Cerebellar cortex (tissue), 1 donor: ENCODE measurements at regions not wholly inside any gene's neighbourhood (a gene's known extent, or its start where the extent isn't known, plus 50 kb on each side); places are given as distances from the start of the nearest gene placed in this dataset.

Source experiments
- DNase-seq: peaks from one replicate; pipeline ENCODE4 v3.0.0-alpha.2; 2015; ENCODE audit warnings: low spot score

DNA sequence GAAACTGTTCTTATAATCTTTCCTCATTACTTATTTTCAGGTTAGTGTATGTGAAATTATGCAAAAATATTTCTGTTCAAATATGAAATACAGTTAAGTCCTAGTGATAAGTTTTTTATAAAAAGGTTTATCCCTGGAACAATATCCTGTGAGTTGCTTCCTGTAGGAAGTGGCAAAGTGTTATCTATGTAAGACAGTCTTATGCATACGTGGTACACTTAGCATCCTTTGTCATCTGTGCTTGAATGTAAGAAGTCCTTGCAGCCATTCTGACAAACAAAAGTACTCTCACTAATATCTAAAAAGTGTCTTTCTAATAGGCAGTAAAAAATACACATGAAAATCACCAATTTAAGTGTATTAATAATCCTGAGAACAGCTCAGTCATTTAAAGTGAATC is 372.5 kb upstream of the BCHE start:
- no peak for DNase-seq

DNA sequence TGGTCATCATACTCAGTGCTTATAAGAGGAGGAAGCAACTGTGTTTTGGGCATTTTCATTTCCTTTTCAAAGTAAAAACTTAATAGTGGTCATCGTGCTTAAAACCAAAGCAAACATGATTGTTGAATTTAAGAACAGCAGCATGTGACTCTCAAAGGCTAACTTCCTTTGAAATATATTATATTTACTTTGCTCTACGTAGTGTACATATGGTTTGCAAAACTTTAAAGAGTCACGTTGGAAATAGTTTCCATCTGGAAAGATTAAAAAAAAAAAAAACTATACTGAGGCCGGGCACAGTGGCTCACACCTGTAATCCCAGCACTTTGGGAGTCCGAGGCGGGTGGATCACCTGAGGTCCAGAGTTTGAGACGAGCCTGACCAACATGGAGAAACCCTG is 367.9 kb upstream of the BCHE start:
- DNase-seq = no peak

DNA sequence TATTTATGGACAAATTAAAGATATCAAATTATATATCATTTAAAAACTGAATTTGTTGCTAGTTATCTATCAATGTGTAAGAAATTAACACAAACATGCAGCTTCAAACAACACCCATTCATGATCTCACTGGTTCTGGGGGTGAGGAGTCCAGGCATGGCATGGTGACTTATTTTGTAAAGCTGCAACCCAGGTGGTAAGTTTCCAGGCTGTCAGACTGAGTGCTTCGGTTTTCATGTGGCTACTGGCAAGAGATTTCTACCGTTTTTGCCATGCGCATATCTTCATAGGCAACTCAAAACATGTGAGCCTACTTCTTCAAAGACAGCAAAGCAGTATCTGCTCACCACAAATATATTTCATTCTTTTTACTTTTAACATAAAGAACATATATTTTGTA is 364.3 kb upstream of the BCHE start:
- no peak for DNase-seq

DNA sequence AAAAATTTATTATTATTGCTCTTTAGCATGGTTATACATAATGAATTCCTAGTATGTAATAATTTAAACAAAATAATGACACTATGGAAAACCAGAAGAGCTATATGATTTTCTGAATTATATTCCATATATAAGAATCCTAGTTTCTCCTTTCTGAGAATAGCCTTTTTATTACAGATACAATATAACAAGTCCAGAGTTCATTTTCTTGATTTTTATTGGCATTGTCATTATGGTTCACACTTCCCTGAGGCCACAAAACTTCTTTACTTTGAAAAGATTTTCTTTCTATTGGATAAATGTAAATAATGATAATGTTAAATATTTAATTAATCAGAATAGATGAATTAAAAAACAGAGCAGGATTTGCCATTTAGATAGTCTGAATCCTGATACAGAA is 362.3 kb upstream of the BCHE start:
- DNase-seq = no peak

DNA sequence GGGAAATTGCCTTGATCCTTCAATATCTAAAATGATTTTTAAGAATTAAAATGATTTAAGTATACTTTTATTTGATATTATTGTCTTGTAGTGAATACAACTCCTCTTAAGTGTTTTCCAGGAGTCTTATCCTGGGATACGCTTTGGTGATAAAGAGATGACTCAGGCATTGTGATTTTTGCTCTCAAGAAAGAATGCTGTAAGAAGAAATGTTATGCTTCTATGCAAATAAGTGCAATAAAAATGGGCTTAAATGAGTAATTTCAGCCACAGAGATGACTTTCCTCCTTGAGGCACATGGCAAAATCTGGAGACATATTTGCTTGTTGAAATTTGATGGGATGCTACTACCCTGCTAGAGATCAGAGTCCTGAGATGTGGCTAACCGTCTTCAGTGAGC is 358.6 kb upstream of the BCHE start:
- DNase-seq = no peak

DNA sequence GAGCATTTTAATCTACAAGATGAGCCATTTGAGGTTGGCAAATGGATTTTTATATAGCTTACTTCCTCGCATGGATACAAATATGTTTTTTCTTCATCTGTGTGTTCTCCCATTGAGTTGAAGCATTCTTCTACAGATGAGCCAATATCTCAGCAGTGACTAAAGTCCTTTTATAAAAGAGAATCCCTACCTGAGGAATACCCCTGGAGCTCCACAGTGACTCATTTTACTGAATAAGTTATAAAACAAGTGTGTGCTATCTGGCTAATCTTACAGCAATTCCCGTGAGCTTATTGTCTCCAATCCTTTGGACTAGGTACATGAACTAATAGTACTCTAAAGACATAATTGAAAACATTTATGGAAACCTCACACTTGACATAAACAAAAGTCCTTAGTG is 354.2 kb upstream of the BCHE start:
- DNase-seq = no peak

DNA sequence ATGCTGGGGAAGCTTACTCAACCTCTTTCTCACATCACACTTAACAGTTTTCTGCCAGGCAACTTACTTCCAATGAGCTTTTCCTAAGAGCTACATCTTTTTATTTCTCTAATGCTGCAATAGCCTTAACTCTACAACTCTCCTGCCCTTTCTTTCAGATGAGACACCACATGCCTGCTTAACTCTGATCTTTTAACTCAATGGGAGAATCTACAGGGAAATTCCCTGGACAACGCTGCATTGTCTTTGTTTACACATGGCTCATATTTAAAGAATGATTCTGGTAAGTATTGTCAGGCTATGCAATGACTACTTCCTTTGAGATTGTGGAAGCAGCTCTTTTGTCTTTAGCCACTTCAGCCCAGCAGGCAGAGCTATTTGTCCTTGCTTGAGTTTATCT is 353.1 kb upstream of the BCHE start:
- no peak for DNase-seq

DNA sequence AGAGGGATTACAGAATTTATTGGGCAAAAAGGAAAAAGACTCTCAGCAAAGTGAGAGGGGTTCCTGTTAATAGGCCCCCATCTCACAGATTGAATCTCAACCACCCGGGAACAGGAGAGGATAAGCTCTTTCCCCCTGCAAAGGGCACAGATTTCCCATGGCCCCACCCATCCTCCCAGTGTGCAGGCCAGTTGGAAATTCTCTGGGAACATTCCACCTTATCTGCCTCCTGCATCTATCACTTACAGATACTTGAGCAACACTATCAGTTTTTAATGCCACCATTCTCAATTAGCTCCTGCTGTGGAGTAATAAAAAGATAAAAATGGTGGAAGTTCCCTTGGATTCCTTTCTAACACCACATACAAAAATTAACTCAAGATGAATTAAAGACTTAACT is 350.0 kb upstream of the BCHE start:
- no peak for DNase-seq

DNA sequence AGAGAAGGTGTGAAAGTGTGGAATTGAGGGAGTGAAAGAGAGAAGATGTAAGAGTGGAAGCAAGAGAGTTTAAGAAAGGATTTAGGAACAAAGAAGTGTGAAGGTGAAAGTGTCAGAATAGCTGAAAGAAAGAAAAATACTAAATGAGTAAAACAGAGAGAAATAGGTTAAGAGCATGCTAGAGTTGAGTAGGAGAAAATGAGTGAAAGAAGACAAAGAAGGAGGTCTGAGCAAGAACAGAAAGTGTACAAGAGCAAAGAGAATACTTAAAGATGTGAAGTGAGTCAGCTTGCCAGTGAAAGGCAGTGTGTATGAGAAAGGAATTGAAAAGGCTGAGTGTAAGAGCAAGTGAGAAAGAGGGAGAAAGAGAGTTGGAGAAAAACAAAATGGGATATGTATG is 348.8 kb upstream of the BCHE start:
- DNase-seq = no peak

DNA sequence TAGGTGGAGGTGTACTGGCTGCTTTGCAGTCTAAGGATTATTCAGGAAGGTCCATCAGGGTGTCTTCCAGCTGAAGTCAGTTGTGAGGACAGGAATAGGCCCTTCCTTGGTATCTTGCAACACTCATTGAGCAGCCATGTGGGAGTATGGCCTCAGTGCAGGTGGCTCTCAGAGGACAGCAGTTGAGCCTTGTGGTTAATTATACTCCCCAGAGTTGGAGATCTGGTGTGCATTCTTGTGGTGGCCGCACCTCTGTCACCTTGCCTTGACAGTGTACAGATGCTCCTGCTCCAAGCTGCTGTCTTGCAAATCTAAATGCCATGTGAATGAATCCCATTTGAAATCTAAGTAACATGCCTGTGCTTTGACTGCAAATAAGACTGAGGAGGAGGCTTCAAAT is 339.9 kb upstream of the BCHE start:
- DNase-seq = no peak

DNA sequence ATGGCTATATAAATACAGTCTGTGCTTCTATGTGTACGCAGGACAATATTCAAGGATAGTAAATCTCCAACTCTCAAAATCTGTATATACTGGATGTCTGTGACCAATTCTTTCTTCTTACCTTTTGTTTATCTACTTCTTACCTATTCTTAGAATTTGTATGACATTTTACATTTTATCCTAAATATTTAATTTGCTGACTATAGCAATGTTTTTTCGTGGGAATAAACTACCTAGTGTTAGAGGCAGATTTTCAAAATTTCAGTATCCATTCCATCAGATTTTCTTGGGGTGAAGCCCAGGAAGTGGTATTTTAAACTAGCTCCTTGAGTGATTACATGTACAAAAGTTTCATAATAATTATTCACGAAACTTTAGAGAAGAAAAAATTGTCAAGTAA is 334.5 kb upstream of the BCHE start:
- DNase-seq = no peak

DNA sequence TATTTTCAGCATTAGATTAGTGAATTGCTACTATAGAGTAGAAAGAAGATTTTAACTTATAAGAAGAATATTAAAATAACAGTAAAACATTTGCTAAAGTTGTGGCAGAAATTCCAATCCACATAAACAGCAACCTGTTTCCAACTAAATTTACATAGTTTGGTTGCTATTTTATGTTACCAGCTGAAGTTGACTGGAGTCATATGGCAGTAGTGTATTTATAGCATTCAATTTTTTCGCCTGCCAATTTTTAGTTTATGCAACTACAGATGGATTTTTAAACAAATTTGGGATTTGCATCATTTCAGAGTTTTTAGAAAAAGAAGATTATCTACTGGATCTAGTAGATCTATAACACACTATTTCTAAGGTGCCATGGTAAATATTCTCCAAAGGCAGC is 332.5 kb upstream of the BCHE start:
- DNase-seq = no peak

DNA sequence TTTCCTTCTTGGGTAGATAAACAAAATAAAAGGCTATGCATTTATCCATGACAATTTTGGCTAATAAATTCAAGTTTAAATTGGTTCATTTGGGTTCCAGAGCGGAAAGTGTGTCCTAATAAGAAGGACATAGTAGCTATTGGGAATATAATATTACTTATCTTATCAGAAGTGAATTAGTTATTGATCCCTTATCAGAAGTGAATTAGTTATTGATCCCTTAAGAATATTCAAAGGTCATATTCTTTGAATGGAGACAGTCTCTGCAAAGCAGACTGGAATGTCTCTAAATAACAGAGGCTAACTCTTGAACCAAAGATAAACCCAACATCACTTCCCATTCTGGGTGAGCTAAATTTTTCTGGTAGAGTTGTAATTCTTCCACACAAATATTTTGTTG is 290.7 kb upstream of the BCHE start:
- DNase-seq = no peak

DNA sequence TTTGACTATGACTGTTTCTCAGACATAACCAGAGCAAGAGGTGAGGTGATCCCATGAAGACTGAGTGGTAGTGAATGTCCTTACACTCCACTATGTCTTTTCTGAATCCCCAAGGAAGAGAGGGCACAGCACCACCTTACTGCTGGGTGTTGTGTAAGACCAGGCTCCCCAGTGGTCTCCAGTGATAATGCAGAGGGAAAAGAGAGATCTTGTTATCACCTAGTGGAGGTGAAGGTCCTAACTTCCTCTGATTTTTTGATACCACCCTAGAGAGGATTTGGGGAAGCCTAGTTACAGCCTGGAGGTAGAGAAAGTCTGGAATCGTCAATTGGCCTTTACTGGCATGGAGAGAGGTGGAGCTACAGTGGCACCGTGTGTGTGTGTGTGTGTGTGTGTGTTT is 288.0 kb upstream of the BCHE start:
- no peak for DNase-seq

DNA sequence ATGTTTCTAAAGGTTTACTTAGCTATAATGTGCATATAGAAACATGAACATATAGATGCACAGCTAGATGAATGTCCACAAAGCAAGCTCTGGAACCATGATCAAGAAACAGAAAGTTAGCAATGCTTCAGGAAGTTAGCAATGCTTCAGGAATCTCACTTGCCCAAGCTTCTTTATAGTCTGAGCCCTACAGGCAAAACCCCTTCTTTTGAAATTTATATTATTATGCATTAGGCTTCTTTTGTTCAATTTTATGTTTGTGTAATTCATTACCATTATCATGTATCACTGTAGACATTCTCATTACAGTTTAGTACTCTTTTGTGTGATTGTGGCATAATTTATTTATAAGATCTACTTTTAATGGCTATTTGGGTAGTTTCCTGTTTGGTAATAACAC is 286.4 kb upstream of the BCHE start:
- DNase-seq = no peak

DNA sequence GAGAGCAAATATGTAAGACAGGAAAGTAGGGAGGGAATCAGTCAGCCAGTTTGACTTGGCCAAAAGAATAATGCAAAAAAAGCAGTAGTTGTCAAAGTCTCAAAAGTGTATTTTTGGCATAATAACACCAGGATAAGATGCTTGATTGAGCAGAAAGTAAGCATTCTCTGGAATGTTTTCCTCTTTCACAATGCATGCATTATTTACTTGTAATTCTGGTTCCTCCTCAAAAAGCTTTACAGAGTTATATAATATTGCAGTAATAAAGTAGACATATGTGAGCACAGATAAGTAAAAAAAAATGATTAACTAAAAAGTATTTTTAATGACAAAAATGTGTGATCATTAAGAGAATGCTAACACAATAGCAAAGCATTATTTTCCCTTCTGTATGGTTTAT is 285.9 kb upstream of the BCHE start:
- no peak for DNase-seq

DNA sequence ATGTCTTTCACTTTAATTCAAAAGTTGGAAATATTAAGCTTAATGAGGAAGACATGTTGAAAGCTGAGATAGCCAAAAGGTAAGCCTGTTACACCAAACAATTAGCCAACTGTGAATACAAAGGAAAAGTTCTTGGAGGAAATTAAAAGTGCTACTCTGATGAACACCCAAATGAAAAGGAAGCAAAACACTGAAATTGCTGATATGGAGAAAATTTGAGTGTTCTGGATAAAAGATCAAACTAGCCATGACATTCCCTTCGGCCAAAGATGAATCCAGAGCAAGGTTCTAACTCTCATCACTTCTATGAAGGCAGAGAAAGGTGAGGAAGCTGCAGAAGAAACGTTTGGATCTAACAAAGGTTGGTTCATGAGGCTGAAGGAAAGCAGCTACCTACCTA is 280.8 kb upstream of the BCHE start:
- no peak for DNase-seq

DNA sequence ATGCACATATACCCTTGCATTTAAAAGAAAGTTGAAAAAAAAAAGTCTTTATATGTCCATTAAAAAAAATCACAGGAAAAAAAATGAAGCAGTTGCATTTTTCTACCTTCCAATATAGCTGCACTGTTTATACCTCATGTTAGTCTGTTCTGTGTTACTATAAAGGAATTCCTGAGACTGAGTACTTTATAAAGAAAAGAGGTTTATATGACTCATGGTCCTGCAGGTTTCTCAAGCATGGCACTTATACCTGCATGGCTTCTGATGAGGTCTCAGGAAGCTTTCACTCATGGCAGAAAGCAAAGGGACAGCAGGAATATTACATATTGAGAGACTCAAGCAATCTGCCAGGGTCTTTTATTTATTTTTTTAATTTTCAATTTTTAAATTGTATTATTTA is 277.2 kb upstream of the BCHE start:
- DNase-seq = no peak

DNA sequence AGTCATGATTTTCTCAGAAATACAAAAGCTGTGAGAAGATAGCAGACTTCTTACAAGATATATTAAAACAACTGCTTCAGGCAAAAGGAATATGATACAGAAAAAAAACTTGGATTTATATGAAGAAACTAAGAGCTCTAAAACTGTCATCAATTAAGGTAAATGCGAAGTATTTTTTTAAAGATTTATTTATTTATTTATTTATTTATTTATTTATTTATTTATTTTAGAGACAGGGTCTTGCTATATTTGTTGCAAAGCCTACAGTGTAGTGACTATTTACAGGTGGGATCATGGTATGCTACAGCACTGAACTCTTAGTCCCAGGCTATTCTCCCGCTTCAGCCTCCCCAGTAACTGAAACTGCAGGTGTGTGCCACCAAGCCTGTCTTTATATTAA is 274.3 kb upstream of the BCHE start:
- no peak for DNase-seq

DNA sequence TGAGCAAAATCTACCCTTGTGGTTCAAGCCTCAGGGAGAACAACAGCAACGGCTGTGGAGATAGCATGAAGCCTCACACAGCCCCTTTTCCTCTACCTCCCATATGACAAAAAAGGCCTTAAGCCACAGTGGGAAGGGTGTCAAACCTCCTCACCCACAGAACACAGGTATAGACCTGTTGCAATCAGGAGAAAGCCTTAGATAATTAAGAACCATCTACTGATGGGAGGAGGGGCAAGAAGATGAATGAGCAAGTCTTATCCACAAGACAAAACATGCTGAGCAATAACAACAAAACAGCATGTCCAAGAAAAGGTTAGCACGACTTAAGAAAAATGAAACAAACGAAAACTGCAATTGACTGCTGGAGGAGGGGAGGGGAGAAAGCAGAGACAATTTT is 272.9 kb upstream of the BCHE start:
- DNase-seq = no peak

DNA sequence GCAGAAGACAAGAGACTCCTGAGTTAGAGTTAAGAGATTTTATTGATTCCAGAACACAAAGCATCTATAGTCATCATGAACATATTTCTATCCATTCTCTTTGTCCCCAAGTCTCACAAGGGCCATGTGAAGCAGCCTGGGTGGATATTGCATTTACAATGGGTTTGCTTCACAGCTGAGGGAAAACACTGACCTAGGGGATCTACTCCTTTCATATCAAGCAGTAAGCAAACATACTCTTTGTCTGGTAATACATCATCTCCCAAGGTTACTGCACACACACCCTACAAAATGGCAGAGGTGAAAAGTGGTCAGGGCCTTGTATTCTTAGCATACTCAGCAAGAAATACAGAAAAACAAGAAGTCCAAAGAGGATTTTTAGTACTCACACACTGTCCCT is 267.7 kb upstream of the BCHE start:
- no peak for DNase-seq

DNA sequence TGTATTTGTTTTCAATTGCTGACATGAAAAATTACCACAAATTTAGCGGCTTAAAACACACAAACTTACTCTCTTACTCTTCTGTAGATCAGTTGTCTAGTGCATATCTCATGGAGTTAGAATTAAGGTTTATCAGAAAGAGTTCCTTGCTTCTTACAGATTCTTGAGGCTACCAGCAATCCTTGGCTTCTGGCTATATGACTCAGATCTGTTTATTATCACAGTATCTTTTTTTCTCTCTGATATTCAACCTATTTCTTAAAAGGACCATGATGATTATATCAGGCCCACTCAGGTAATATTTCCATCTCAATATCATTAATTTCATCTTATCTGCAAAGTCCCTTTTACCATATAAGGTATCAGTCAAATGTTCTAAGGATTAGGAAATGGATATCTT is 263.5 kb upstream of the BCHE start:
- no peak for DNase-seq

DNA sequence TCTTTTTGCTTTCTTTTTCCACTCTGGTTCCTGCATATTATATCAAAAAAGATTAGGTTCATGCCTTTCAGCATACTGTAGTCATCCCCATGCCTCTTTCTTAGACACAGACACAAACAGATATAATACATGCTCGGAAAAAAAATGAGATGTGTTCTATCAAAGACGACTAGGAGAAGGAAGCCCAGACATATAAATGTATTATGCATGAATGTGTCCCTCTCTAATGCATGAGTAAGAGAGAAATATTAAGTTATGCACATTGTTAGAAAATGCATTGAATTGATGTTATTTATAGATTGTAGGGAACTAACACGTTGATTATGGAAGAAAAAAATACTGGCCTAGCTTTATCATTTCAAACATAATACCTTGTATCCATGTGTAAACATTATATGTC is 252.4 kb upstream of the BCHE start:
- DNase-seq = no peak

DNA sequence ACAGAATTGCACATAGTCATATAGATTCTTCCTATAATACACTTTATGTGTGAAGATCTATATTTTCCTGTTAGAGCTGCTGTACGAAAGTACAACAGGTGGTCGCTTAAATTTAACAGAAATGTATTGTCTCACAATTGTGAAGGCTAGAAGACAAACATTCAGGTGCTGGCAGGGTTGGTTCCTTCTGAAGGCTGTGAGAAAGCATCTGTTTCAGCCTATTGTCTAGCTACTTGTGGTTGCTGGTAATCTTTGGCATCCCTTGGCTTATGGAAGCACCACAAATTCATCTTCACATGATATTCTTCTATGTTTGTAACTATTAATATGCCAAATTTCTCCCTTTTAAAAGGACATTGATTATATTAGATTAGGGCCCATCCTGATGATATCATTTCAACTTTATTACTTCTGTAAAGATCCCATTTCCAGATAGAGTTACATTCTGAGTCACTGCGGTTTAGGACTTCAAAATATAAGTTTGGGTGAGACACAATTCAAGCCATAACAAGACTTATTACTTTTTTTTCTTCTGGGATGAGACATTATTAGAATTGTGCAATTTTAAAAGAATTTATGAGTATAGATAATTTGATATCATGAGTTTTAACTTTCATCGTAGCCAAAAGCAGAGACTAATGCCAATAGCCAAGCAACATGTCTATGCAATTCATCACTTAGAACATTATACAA is 248.1 kb upstream of the BCHE start:
- no peak for DNase-seq

DNA sequence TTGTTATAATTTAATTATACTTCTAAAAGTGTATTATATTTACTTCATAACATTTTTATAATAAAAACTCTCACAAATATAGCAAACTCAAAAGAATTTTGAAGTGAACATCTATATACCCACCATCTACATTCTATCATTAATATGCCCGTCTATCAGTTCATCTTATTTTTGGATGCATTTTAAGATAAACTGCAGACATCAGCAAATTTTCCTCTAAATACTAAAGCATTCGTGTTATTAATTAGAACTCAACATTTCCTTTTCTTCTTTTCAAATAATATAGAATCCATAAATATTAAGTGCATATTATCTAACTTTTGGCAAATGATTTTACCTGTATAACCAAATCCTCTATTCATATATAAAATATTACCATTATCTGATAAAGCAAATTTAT is 242.9 kb upstream of the BCHE start:
- no peak for DNase-seq
